B cell (primary cell): ENCODE measurements at regions not wholly inside any gene's neighbourhood (a gene's known extent, or its start where the extent isn't known, plus 50 kb on each side); places are given as distances from the start of the nearest gene placed in this dataset.

ENCODE experiments used
- ATAC-seq: fragments of 200-7000 bp; cut with Tn5 transposase; one replicate; pipeline ENCODE4 v1.10.0; 2021; ENCODE audit warnings: low read depth, mild to moderate bottlenecking, moderate number of reproducible peaks, moderate library complexity
- CTCF ChIA-PET: fragments of 350-600 bp; sonication (Branson Sonifier 250); formaldehyde crosslinking; loops from one replicate; lab custom pipeline; 2021; ENCODE audit warnings: antibody characterized with exemption, inconsistent platforms; lab: Charles Lee
- POLR2A ChIA-PET: fragments of 350-600 bp; sonication (Branson Sonifier 250); formaldehyde crosslinking; loops from one replicate; lab custom pipeline; 2021; ENCODE audit warnings: antibody characterized with exemption; lab: Charles Lee
- DNase-seq: peaks from one replicate; pipeline ENCODE4 v3.0.0; 2013
- H2AFZ ChIP-seq: 2 replicates; pipeline ENCODE4 v1.6.1; 2012; ENCODE audit warnings: mild to moderate bottlenecking, low read depth, low read length; ENCODE audit not compliant: insufficient read depth, poor library complexity, severe bottlenecking
- H3K27ac ChIP-seq, 2 donors: 1 replicate in 1 of 2; 2 replicates in 1 of 2; pipeline ENCODE4 v1.5.1; 2012 to 2013; ENCODE audit warnings: low read length in 2 of 2, mild to moderate bottlenecking in 2 of 2, moderate library complexity in 1 of 2
- H3K27me3 ChIP-seq, 4 experiments: fragments of 200-600 bp in 1 of 4; sonication (generic) in 1 of 4; replicated peaks in 1 of 4; 1 replicate in 2 of 4; 2 replicates in 2 of 4; pipeline versions ENCODE4 v1.6.1 to v1.7.0; 2013 to 2016; ENCODE audit warnings: low read length in 3 of 4, mild to moderate bottlenecking in 2 of 4, mixed read lengths in 1 of 4, moderate library complexity in 1 of 4; ENCODE audit not compliant: insufficient read depth in 4 of 4, control insufficient read depth in 3 of 4; ENCODE audit errors: control extremely low read depth in 1 of 4
- H3K36me3 ChIP-seq, 2 experiments: replicated peaks in 1 of 2; 1 replicate in 1 of 2; 2 replicates in 1 of 2; pipeline versions ENCODE4 v1.6.1 to v1.7.1; 2013; ENCODE audit warnings: low read length in 1 of 2; ENCODE audit not compliant: insufficient read depth in 2 of 2, control insufficient read depth in 1 of 2; ENCODE audit errors: control extremely low read depth in 1 of 2, extremely low read depth in 1 of 2
- H3K4me1 ChIP-seq, 2 donors: fragments of 200-600 bp in 1 of 2; sonication (generic) in 1 of 2; 1 replicate in 1 of 2; 2 replicates in 1 of 2; pipeline versions ENCODE4 v1.5.1 to v1.6.1; 2013 to 2017; ENCODE audit warnings: low read length in 2 of 2; ENCODE audit not compliant: control insufficient read depth in 2 of 2, insufficient read depth in 2 of 2
- H3K4me2 ChIP-seq: replicated peaks from 2 replicates; pipeline ENCODE3; 2012; ENCODE audit warnings: mild to moderate bottlenecking, low read depth, low read length; ENCODE audit not compliant: poor library complexity, severe bottlenecking
- H3K4me3 ChIP-seq, 5 experiments: fragments of 200-600 bp in 1 of 5; sonication (generic) in 1 of 5; 1 replicate in 3 of 5; 2 replicates in 2 of 5; pipeline versions ENCODE4 v1.5.1 to v1.7.0; 2011 to 2016; ENCODE audit warnings: low read length in 4 of 5, mild to moderate bottlenecking in 4 of 5, low read depth in 2 of 5, control low read depth in 1 of 5, moderate library complexity in 1 of 5; ENCODE audit not compliant: insufficient read depth in 1 of 5; ENCODE audit errors: control extremely low read depth in 1 of 5, extremely low read depth in 1 of 5
- H3K79me2 ChIP-seq: fragments of 200-600 bp; sonication (generic); one replicate; pipeline ENCODE4 v1.6.0; 2016; ENCODE audit warnings: low read length; ENCODE audit not compliant: control insufficient read depth, insufficient read depth
- H3K9ac ChIP-seq: fragments of 200-600 bp; sonication (generic); 2 replicates; pipeline ENCODE4 v1.6.1; 2017; ENCODE audit warnings: mild to moderate bottlenecking, low read length, moderate library complexity
- H3K9me3 ChIP-seq, 3 donors: one replicate each; pipeline versions ENCODE4 v1.6.1 to v1.7.1; 2013; ENCODE audit warnings: low read length in 2 of 3; ENCODE audit not compliant: control insufficient read depth in 2 of 3, insufficient read depth in 1 of 3; ENCODE audit errors: control extremely low read depth in 1 of 3
- H4K20me1 ChIP-seq: 2 replicates; pipeline ENCODE4 v1.6.0; 2012; ENCODE audit warnings: mild to moderate bottlenecking, low read length; ENCODE audit not compliant: insufficient read depth, control insufficient read depth, poor library complexity, severe bottlenecking
- H3K27ac Mint-ChIP-seq: one replicate; pipeline ENCODE4 v1.8.0; 2021; ENCODE audit warnings: mixed read lengths
- H3K27me3 Mint-ChIP-seq: one replicate; pipeline ENCODE4 v1.8.0; 2021; ENCODE audit warnings: mixed read lengths
- H3K4me1 Mint-ChIP-seq: one replicate; pipeline ENCODE4 v1.8.0; 2021; ENCODE audit warnings: mixed read lengths
- H3K4me3 Mint-ChIP-seq: one replicate; pipeline ENCODE4 v1.8.0; 2021; ENCODE audit warnings: mixed read lengths
- H3K9me3 Mint-ChIP-seq: one replicate; pipeline ENCODE4 v1.8.0; 2022; ENCODE audit warnings: mixed read lengths; ENCODE audit not compliant: insufficient read depth
- EZH2 ChIP-seq: IDR thresholded peaks from 2 replicates; pipeline ENCODE4 v1.6.1; 2012; ENCODE audit warnings: borderline replicate concordance, low read depth, mild to moderate bottlenecking, moderate library complexity, low read length; ENCODE audit not compliant: insufficient read depth, poor library complexity, severe bottlenecking
- WGBS: methylation state at CpG from one replicate; pipeline ENCODE4 v1.1.5; 2013; ENCODE audit warnings: missing lambda C conversion rate; ENCODE audit not compliant: insufficient coverage; 5-methylcytosine and 5-hydroxymethylcytosine counted together
- intact Hi-C: fragments of 100-400 bp; cut with micrococcal nuclease; formaldehyde crosslinking; loops from one replicate; pipeline ENCODE4 v1.10.0; 2022
- TF ChIP-seq, protein P1 (sequence below): fragments of 200-600 bp; IDR thresholded peaks from one replicate; pipeline ENCODE4 v1.8.0; 2022; ENCODE audit warnings: antibody characterized with exemption, mild to moderate bottlenecking

DNA sequence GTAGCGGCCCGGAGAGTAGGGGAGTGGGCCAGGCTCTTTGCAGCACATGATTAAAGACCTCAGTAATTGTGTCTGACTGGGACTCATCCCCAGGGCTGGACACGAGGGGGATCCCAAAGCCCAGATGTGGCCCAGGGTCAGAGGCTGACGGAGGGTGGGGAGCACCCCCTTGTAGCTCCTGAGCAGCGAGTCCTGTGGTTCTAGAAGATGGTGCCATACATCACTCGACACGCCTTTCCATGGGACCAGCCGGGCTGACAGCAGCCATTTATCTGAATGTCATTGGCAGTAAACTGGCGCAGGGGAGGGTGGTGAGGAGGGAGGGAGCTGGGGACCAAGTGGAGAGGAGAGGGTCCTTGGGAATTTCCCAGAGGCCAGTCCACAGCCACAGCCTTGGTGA is 65.1 kb upstream of the FAM222A start:
- Mint-ChIP-seq H3K9me3 (no peaks in the 10 kb centered on the region), H3K4me1 (no peaks in the 10 kb centered on the region), H3K4me3 (no peak overlapping the region), H3K27ac (no peak overlapping the region), H3K27me3 (peaks cover 38% of the 10 kb centered on the region)
- Histone ChIP-seq H3K4me3 (no peak overlapping the region), H2AFZ (no peak overlapping the region), H4K20me1 (no peaks in the 10 kb centered on the region), H3K4me2 (no peak overlapping the region), H3K79me2 (no peaks in the 10 kb centered on the region), H3K36me3 (no peaks in the 10 kb centered on the region), H3K4me1 (no peaks in the 10 kb centered on the region), H3K9ac (no peak overlapping the region), H3K27me3 (peaks cover 0 to 9% (median 2%) of the 10 kb centered on the region in 4 experiments), H3K27ac (no peak overlapping the region), H3K9me3 (no peaks in the 10 kb centered on the region)
- intact Hi-C loops = no loop called here
- ChIA-PET CTCF (no interaction called here), POLR2A (no interaction called here)
- TF ChIP-seq EZH2 = no peak
- TF ChIP-seq, protein P1, sequence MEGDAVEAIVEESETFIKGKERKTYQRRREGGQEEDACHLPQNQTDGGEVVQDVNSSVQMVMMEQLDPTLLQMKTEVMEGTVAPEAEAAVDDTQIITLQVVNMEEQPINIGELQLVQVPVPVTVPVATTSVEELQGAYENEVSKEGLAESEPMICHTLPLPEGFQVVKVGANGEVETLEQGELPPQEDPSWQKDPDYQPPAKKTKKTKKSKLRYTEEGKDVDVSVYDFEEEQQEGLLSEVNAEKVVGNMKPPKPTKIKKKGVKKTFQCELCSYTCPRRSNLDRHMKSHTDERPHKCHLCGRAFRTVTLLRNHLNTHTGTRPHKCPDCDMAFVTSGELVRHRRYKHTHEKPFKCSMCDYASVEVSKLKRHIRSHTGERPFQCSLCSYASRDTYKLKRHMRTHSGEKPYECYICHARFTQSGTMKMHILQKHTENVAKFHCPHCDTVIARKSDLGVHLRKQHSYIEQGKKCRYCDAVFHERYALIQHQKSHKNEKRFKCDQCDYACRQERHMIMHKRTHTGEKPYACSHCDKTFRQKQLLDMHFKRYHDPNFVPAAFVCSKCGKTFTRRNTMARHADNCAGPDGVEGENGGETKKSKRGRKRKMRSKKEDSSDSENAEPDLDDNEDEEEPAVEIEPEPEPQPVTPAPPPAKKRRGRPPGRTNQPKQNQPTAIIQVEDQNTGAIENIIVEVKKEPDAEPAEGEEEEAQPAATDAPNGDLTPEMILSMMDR = no peak
- WGBS = 78% methylated on average over 7 of the region's 9 CpGs
- ATAC-seq (no peak), DNase-seq (no peak)

DNA sequence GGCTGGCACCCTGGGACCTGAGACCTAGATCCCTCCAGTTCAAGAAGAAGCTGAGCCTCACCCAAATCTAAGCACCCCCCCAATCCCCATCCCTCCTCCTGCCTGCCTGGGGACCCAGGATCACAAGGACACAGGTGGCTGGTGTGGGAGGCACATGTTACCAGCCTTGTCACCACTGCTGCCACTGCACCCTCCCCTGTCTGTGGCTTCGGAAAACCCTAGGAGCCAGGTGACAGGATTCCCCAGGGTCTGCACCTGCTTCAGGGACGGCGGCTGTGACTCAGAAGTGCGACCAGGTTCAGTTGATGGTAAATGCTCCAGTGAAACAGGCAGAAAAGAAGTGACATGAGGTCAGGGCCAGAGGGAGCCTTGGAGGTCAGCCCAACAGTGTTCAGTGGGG is 62.8 kb upstream of the FAM222A start:
- WGBS = 73% methylated on average over 4 of the region's 4 CpGs
- H3K9ac ChIP-seq = no peak overlapping the region
- H3K4me1 ChIP-seq = no peaks in the 10 kb centered on the region
- no peak overlapping the region for H3K4me3 ChIP-seq
- Mint-ChIP-seq H3K4me3 (no peak overlapping the region), H3K4me1 (no peaks in the 10 kb centered on the region), H3K27me3 (peaks cover 31% of the 10 kb centered on the region), H3K9me3 (no peaks in the 10 kb centered on the region), H3K27ac (no peak overlapping the region)
- no peak for ATAC-seq
- intact Hi-C loops = no loop called here
- H3K79me2 ChIP-seq = no peaks in the 10 kb centered on the region
- H2AFZ ChIP-seq = no peak overlapping the region
- H3K9me3 ChIP-seq = no peaks in the 10 kb centered on the region
- ChIA-PET POLR2A (no interaction called here), CTCF (no interaction called here)
- TF ChIP-seq, protein P1 = no peak
- TF ChIP-seq EZH2 = no peak
- no peak for DNase-seq
- no peak overlapping the region for H3K4me2 ChIP-seq
- H3K36me3 ChIP-seq = no peaks in the 10 kb centered on the region
- H3K27me3 ChIP-seq = peaks cover 0 to 7% (median 2%) of the 10 kb centered on the region in 4 experiments
- no peak overlapping the region for H3K27ac ChIP-seq
- no peaks in the 10 kb centered on the region for H4K20me1 ChIP-seq
